H1 (cell line): ENCODE measurements at regions not wholly inside any gene's neighbourhood (a gene's known extent, or its start where the extent isn't known, plus 50 kb on each side); places are given as distances from the start of the nearest gene placed in this dataset.
A peak's percentile ranks its signal among the peaks of the same experiment; 100 is the strongest.

Experiments
- CTCF ChIA-PET: fragments of 300-600 bp; sonication (Branson Sonifier 250); formaldehyde crosslinking; loops from one replicate; lab custom pipeline; 2021; ENCODE audit not compliant: partially characterized antibody; lab: Charles Lee
- POLR2A ChIA-PET: fragments of 300-600 bp; sonication (Branson Sonifier 250); formaldehyde crosslinking; loops from one replicate; lab custom pipeline; 2021; ENCODE audit warnings: inconsistent platforms; ENCODE audit not compliant: partially characterized antibody; lab: Charles Lee
- DNase-seq, 2 experiments: peaks; one replicate each; pipeline versions ENCODE4 v3.0.0 to v3.0.0-alpha.2; 2010 to 2022; ENCODE audit warnings: low spot score in 2 of 2, low read depth in 1 of 2, mixed read lengths in 1 of 2
- FAIRE-seq: peaks from 2 replicates; lab custom pipeline; 2011; peaks lifted over from hg19 to GRCh38; lab: Jason Lieb, UNC
- H2AFZ ChIP-seq: 2 replicates; pipeline ENCODE4 v1.8.1; 2012; ENCODE audit warnings: low read length, inconsistent platforms
- H2AK5ac ChIP-seq: 2 replicates; pipeline ENCODE4 v1.6.1; 2013; ENCODE audit warnings: low read depth, low read length
- H2BK120ac ChIP-seq: replicated peaks from 2 replicates; pipeline ENCODE3; 2013; ENCODE audit warnings: low read depth, low read length, inconsistent platforms
- H2BK12ac ChIP-seq: 2 replicates; pipeline ENCODE4 v1.6.1; 2013; ENCODE audit warnings: low read depth, low read length
- H2BK15ac ChIP-seq: 2 replicates; pipeline ENCODE4 v1.6.1; 2013; ENCODE audit warnings: low read length
- H2BK20ac ChIP-seq: 2 replicates; pipeline ENCODE4 v1.6.1; 2013; ENCODE audit warnings: low read length
- H2BK5ac ChIP-seq: 2 replicates; pipeline ENCODE4 v1.6.1; 2013; ENCODE audit warnings: low read depth, low read length
- H3K14ac ChIP-seq: 2 replicates; pipeline ENCODE4 v1.6.1; 2013; ENCODE audit warnings: inconsistent platforms; ENCODE audit not compliant: insufficient read length
- H3K18ac ChIP-seq: 2 replicates; pipeline ENCODE4 v1.6.1; 2013; ENCODE audit warnings: low read length; ENCODE audit errors: extremely low read depth
- H3K23ac ChIP-seq: 2 replicates; pipeline ENCODE4 v1.6.1; 2013; ENCODE audit warnings: inconsistent platforms; ENCODE audit not compliant: insufficient read length
- H3K23me2 ChIP-seq: 2 replicates; pipeline ENCODE4 v1.6.1; 2013; ENCODE audit warnings: low read depth, low read length
- H3K27ac ChIP-seq: 2 replicates; pipeline ENCODE4 v1.6.1; 2011; ENCODE audit warnings: low read depth, low read length, inconsistent platforms
- H3K27me3 ChIP-seq, 4 experiments: replicated peaks in 1 of 4; 1 replicate in 1 of 4; 2 replicates in 3 of 4; pipeline versions ENCODE4 v1.6.1 to v1.8.1; 2011 to 2013; ENCODE audit warnings: low read length in 3 of 4, mild to moderate bottlenecking in 3 of 4, inconsistent platforms in 2 of 4, mixed read lengths in 2 of 4, moderate library complexity in 1 of 4; ENCODE audit not compliant: control insufficient read depth in 3 of 4, insufficient read depth in 3 of 4; ENCODE audit errors: extremely low read depth in 1 of 4
- H3K36me3 ChIP-seq, 4 experiments: 2 replicates each; pipeline versions ENCODE4 v1.6.1 to v1.8.1; 2011 to 2013; ENCODE audit warnings: mild to moderate bottlenecking in 4 of 4, low read length in 3 of 4, moderate library complexity in 2 of 4, control low read depth in 1 of 4, inconsistent platforms in 1 of 4; ENCODE audit not compliant: insufficient read depth in 4 of 4, control insufficient read depth in 2 of 4
- H3K4ac ChIP-seq: replicated peaks from 2 replicates; pipeline ENCODE3; 2013; ENCODE audit warnings: low read length, low read depth, mixed read lengths, inconsistent platforms; ENCODE audit not compliant: insufficient read length
- H3K4me1 ChIP-seq, 4 experiments: replicated peaks in 1 of 4; 1 replicate in 1 of 4; 2 replicates in 3 of 4; pipeline versions ENCODE4 v1.6.1 to v1.8.1; 2011 to 2013; ENCODE audit warnings: low read length in 3 of 4, inconsistent platforms in 2 of 4, mixed read lengths in 1 of 4; ENCODE audit not compliant: insufficient read depth in 4 of 4, control insufficient read depth in 3 of 4
- H3K4me2 ChIP-seq, 2 experiments: 2 replicates each; pipeline versions ENCODE4 v1.6.1 to v1.8.1; 2011 to 2013; ENCODE audit warnings: low read depth in 2 of 2, low read length in 2 of 2, control low read depth in 1 of 2, inconsistent platforms in 1 of 2, mild to moderate bottlenecking in 1 of 2; ENCODE audit not compliant: insufficient read depth in 1 of 2
- H3K4me3 ChIP-seq, 4 experiments: fragments of 200-600, 300-600 bp in 1 of 4; sonication (generic), shearing (Covaris generic), sonication (Bioruptor Twin) in 1 of 4; 2 replicates each; pipeline versions ENCODE4 v1.5.1 to v1.8.1; 2011 to 2016; ENCODE audit warnings: low read length in 4 of 4, low read depth in 3 of 4, control low read depth in 2 of 4, inconsistent platforms in 2 of 4, mild to moderate bottlenecking in 2 of 4, mixed read lengths in 1 of 4, moderate library complexity in 1 of 4; ENCODE audit not compliant: insufficient read depth in 2 of 4; ENCODE audit errors: extremely low read depth in 1 of 4
- H3K56ac ChIP-seq: replicated peaks from 2 replicates; pipeline ENCODE3; 2013; ENCODE audit warnings: low read depth, mild to moderate bottlenecking, mixed read lengths, low read length, inconsistent platforms; ENCODE audit not compliant: insufficient read length
- H3K79me1 ChIP-seq: 2 replicates; pipeline ENCODE4 v1.6.1; 2013; ENCODE audit warnings: low read depth, low read length, control low read depth
- H3K79me2 ChIP-seq, 2 experiments: 2 replicates each; pipeline versions ENCODE4 v1.6.1 to v1.8.1; 2012 to 2013; ENCODE audit warnings: low read length in 2 of 2, mild to moderate bottlenecking in 2 of 2, inconsistent platforms in 1 of 2; ENCODE audit not compliant: insufficient read depth in 2 of 2, control insufficient read depth in 1 of 2
- H3K9ac ChIP-seq, 4 experiments: replicated peaks in 1 of 4; 1 replicate in 1 of 4; 2 replicates in 3 of 4; pipeline versions ENCODE4 v1.6.1 to v1.8.1; 2011 to 2013; ENCODE audit warnings: low read depth in 3 of 4, low read length in 3 of 4, control low read depth in 2 of 4, mild to moderate bottlenecking in 2 of 4, moderate library complexity in 2 of 4, inconsistent platforms in 1 of 4; ENCODE audit errors: extremely low read depth in 1 of 4
- H3K9me3 ChIP-seq, 2 experiments: 2 replicates each; pipeline versions ENCODE4 v1.6.1 to v1.8.1; 2012 to 2013; ENCODE audit warnings: mild to moderate bottlenecking in 2 of 2, moderate library complexity in 2 of 2, control low read depth in 1 of 2, inconsistent platforms in 1 of 2, low read depth in 1 of 2, low read length in 1 of 2, mixed read lengths in 1 of 2; ENCODE audit not compliant: insufficient read depth in 2 of 2
- H4K20me1 ChIP-seq, 2 experiments: replicated peaks in 1 of 2; 2 replicates each; pipeline versions ENCODE3 to v1.8.1; 2011 to 2013; ENCODE audit warnings: inconsistent platforms in 2 of 2, low read length in 2 of 2, mild to moderate bottlenecking in 1 of 2; ENCODE audit not compliant: insufficient read depth in 2 of 2, control insufficient read depth in 1 of 2
- H4K5ac ChIP-seq: 2 replicates; pipeline ENCODE4 v1.6.1; 2013; ENCODE audit warnings: low read length, low read depth, mixed read lengths, inconsistent platforms; ENCODE audit not compliant: insufficient read length
- H4K8ac ChIP-seq: 2 replicates; pipeline ENCODE4 v1.8.0; 2013; ENCODE audit warnings: mild to moderate bottlenecking, moderate library complexity, low read length, inconsistent platforms; ENCODE audit not compliant: insufficient read depth; ENCODE audit errors: extremely low read depth
- H4K91ac ChIP-seq: replicated peaks from 2 replicates; pipeline ENCODE3; 2013; ENCODE audit warnings: low read length, mixed read lengths, inconsistent platforms; ENCODE audit not compliant: insufficient read length
- CHD1 ChIP-seq: IDR thresholded peaks from 2 replicates; pipeline ENCODE4 v1.6.1; 2012; ENCODE audit warnings: low read depth, low read length, improper control_type of control experiment
- E2F6 ChIP-seq: IDR thresholded peaks from 2 replicates; pipeline ENCODE4 v1.6.1; 2012; ENCODE audit warnings: inconsistent platforms
- EP300 ChIP-seq, 2 experiments: IDR thresholded peaks; 1 replicate in 1 of 2; 2 replicates in 1 of 2; pipeline ENCODE4 v1.6.1; 2011 to 2012; ENCODE audit warnings: low read depth in 2 of 2, low read length in 2 of 2, mild to moderate bottlenecking in 2 of 2, borderline replicate concordance in 1 of 2, inconsistent platforms in 1 of 2, moderate library complexity in 1 of 2
- NRF1 ChIP-seq: IDR thresholded peaks from 2 replicates; pipeline ENCODE4 v1.6.1; 2011; ENCODE audit warnings: mild to moderate bottlenecking, low read depth, low read length, improper control_type of control experiment
- POU5F1 ChIP-seq: IDR thresholded peaks from 2 replicates; pipeline ENCODE4 v1.6.1; 2011; ENCODE audit warnings: low read depth, mild to moderate bottlenecking, low read length, moderate library complexity
- SIX5 ChIP-seq: IDR thresholded peaks from 2 replicates; pipeline ENCODE4 v1.6.1; 2011; ENCODE audit warnings: mild to moderate bottlenecking, low read depth, low read length
- SP2 ChIP-seq: IDR thresholded peaks from 2 replicates; pipeline ENCODE4 v1.6.1; 2012; ENCODE audit warnings: mild to moderate bottlenecking, low read length, inconsistent platforms
- ZNF274 ChIP-seq: IDR thresholded peaks from 2 replicates; pipeline ENCODE4 v1.7.0; 2012; ENCODE audit warnings: low read length, borderline replicate concordance; ENCODE audit errors: extremely low read depth
- WGBS, 2 experiments: shearing (Covaris generic) in 1 of 2; methylation state at CpG; one replicate each; pipeline versions ENCODE4 v1.1.6 to v1.1.7; 2013 to 2015; ENCODE audit warnings: low lambda C conversion rate in 2 of 2, mixed read lengths in 2 of 2, inconsistent platforms in 1 of 2, low coverage in 1 of 2, missing lambda C conversion rate in 1 of 2; ENCODE audit not compliant: insufficient replicate concordance in 2 of 2, insufficient coverage in 1 of 2, insufficient read length in 1 of 2; ENCODE audit errors: extremely low coverage in 1 of 2, missing lambda C conversion rate in 1 of 2; 5-methylcytosine and 5-hydroxymethylcytosine counted together

- no peaks in the 10 kb centered on the region for H3K27me3 ChIP-seq
- 51% methylated on average over 4 of the region's 4 CpGs; no CpG with 5 or more reads in 1 of the 2 experiments for WGBS, 2 experiments
- no peak overlapping the region for H3K4me3 ChIP-seq
- no peak overlapping the region for H2BK5ac ChIP-seq
- H4K91ac ChIP-seq = no peak overlapping the region
- no peaks in the 10 kb centered on the region for H3K36me3 ChIP-seq
- no peak overlapping the region for H2AK5ac ChIP-seq
- H4K8ac ChIP-seq = no peak overlapping the region
- no peak overlapping the region for H2BK120ac ChIP-seq
- H3K79me2 ChIP-seq = no peaks in the 10 kb centered on the region
- ChIA-PET CTCF (interaction anchor here (0.8 to 1.2 kb wide), 2 partner anchors 14 to 466 kb away, joined by 3 read pairs; no protein-coding TSS in a partner anchor), POLR2A (no interaction called here)
- no peaks in the 10 kb centered on the region for H3K23me2 ChIP-seq
- DNase-seq = no peak
- no peak for FAIRE-seq
- H3K14ac ChIP-seq = no peak overlapping the region
- peaks cover 4 to 8% of the 10 kb centered on the region in 2 experiments; a peak in 1 of 4 replicates for H3K9me3 ChIP-seq
- no peak overlapping the region for H3K4ac ChIP-seq
- no peak overlapping the region for H3K27ac ChIP-seq
- no peak overlapping the region for H3K23ac ChIP-seq
- no peaks in the 10 kb centered on the region for H4K20me1 ChIP-seq
- H2BK20ac ChIP-seq = no peak overlapping the region
- H4K5ac ChIP-seq = no peak overlapping the region
- no peak overlapping the region for H3K9ac ChIP-seq
- no peak overlapping the region for H2AFZ ChIP-seq
- no peak overlapping the region for H3K56ac ChIP-seq
- H3K4me2 ChIP-seq = no peak overlapping the region; a peak in 1 of 4 replicates
- H3K18ac ChIP-seq = no peak overlapping the region
- peaks cover 0 to 3% (median 0%) of the 10 kb centered on the region in 4 experiments; a peak in 1 of 7 replicates for H3K4me1 ChIP-seq
- H2BK15ac ChIP-seq = no peak overlapping the region
- H3K79me1 ChIP-seq = no peaks in the 10 kb centered on the region
- 0 out of 2 replicates have a peak overlapping the region, but pooled peaks have one; percentile 9 for H2BK12ac ChIP-seq
- TF ChIP-seq EP300 (IDR thresholded peaks at IDR 0.05; ENCODE audit: borderline replicate concordance in 1 of 2, low read depth in 2 of 2, low read length in 2 of 2) = no peak
- TF ChIP-seq SP2 = no peak
- TF ChIP-seq POU5F1 = no peak
- no peak for TF ChIP-seq ZNF274
- no peak for TF ChIP-seq E2F6
- no peak for TF ChIP-seq NRF1
- no peak for TF ChIP-seq SIX5
- TF ChIP-seq CHD1 = no peak
These were observed 126.2 kb downstream of the KLF6 start for GRCh38 chr10:3658766-3659165.
